AG09309 (cell line): ENCODE measurements at regions not wholly inside any gene's neighbourhood (a gene's known extent, or its start where the extent isn't known, plus 50 kb on each side); places are given as distances from the start of the nearest gene placed in this dataset.
A peak's percentile ranks its signal among the peaks of the same experiment; 100 is the strongest.

Source experiments
- DNase-seq: peaks from one replicate; pipeline ENCODE4 v3.0.0-alpha.2; 2010; ENCODE audit warnings: low read depth
- H3K4me3 ChIP-seq: 2 replicates; pipeline ENCODE4 v1.5.1; 2011; ENCODE audit warnings: mild to moderate bottlenecking, low read depth, low read length, moderate library complexity; ENCODE audit not compliant: control insufficient read depth
- CTCF ChIP-seq: IDR thresholded peaks from 2 replicates; pipeline ENCODE4 v1.5.1; 2011; ENCODE audit warnings: mild to moderate bottlenecking, low read depth, low read length, inconsistent platforms; ENCODE audit not compliant: insufficient read depth, control insufficient read depth; ENCODE audit errors: missing control alignments

GRCh38 chr3:144947895-144948294 lies 976.3 kb downstream of the DIPK2A start:
- H3K4me3 ChIP-seq: no peak overlapping the region
- DNase-seq: no peak
- no peak for TF ChIP-seq CTCF

- no peak overlapping the region for H3K4me3 ChIP-seq
- TF ChIP-seq CTCF: no peak
- no peak for DNase-seq
Measured at GRCh38 chr3:144948711-144949110, 977.1 kb downstream of the DIPK2A start.

GRCh38 chr3:144953959-144954358 lies 982.3 kb downstream of the DIPK2A start:
- no peak for DNase-seq
- no peak for TF ChIP-seq CTCF

GRCh38 chr3:144957398-144958101 lies 985.9 kb downstream of the DIPK2A start:
- TF ChIP-seq CTCF: no peak
- H3K4me3 ChIP-seq: no peak overlapping the region
- DNase-seq: no peak

More at GRCh38 chr3:144953959-144954358, 982.3 kb downstream of the DIPK2A start:
- no peak overlapping the region for H3K4me3 ChIP-seq

GRCh38 chr3:144963810-144964209 lies 992.2 kb downstream of the DIPK2A start:
- no peak overlapping the region for H3K4me3 ChIP-seq
- peak; percentile 13 for DNase-seq
- TF ChIP-seq CTCF: no peak

- no peak for DNase-seq
- H3K4me3 ChIP-seq: no peak overlapping the region
- no peak for TF ChIP-seq CTCF
Measured at GRCh38 chr3:144966560-144966959, 994.9 kb downstream of the DIPK2A start.
